GM19438 (cell line): ENCODE measurements at regions not wholly inside any gene's neighbourhood (a gene's known extent, or its start where the extent isn't known, plus 50 kb on each side); places are given as distances from the start of the nearest gene placed in this dataset.

ENCODE experiments used
- ATAC-seq: cut with Tn5 transposase; IDR thresholded peaks from one replicate; pipeline ENCODE4 v1.9.1; 2021; ENCODE audit warnings: low read depth; ENCODE audit not compliant: unreplicated experiment

GRCh38 chr10:123565691-123566660 lies 100.2 kb upstream of the GPR26 start:
- no peak for ATAC-seq

GRCh38 chr10:123567984-123568739 lies 98.0 kb upstream of the GPR26 start:
- no peak for ATAC-seq

DNA sequence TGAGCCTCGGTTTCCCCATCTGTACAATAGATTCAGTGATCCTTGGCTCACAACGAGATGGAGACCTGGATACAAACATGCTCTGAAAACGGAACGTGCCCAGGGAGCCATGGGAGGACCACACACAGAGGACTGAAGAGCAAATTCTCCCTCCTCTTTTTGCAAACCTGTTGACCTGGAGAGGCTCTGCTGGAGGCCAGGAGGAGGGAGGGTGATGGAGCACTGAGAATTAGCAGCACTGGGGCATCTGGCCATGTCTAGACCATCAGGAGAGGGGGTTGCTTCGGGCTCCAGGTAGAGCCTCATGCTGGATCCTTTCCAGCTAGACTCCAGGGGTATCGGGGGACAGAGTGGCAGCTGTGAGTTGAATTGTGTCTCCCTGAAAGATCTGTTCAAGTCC lies 97.4 kb upstream of the GPR26 start:
- ATAC-seq: no peak

GRCh38 chr10:123569436-123570035 lies 96.6 kb upstream of the GPR26 start:
- no peak for ATAC-seq

DNA sequence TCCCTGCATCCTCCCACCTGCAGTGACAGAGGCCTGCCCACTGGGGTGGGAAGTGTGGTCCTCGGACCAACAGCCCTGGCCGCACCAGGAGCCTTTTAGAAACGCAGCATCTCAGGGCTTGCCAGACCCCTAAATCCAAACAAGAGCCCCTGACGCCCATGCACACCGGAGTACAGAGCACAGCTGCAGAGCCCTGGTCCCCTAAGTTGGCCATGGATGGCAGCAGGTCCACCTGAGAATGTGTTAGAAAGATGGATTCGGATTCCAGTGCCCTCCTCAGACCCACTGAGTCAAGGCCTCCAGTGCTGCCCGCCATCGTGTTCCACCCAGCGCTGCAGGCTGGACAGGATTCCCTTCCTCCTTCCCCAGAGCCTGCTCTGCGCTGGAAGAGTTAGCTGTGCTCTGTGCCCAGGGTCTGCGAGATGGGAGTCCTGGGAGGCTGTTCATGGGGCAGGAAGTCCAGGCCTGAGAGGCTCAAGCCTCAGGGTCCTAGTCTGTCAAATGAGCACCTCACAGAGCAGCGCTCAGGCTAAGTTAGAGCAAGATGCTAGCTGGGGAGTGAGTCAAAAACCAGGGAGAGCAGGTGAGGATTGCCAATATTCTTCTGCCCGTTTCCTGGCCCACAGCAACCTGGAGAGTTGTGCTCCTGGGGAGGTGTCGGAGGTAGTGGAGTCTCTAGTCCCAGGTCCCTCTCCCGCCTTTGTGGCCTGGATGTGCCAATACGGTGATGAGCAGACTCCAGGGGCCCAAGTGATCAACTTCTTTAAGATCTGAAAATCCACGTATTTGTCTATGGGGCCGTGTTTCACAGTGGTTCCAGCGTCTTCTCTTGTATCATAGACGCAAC lies 95.9 kb upstream of the GPR26 start:
- no peak for ATAC-seq

DNA sequence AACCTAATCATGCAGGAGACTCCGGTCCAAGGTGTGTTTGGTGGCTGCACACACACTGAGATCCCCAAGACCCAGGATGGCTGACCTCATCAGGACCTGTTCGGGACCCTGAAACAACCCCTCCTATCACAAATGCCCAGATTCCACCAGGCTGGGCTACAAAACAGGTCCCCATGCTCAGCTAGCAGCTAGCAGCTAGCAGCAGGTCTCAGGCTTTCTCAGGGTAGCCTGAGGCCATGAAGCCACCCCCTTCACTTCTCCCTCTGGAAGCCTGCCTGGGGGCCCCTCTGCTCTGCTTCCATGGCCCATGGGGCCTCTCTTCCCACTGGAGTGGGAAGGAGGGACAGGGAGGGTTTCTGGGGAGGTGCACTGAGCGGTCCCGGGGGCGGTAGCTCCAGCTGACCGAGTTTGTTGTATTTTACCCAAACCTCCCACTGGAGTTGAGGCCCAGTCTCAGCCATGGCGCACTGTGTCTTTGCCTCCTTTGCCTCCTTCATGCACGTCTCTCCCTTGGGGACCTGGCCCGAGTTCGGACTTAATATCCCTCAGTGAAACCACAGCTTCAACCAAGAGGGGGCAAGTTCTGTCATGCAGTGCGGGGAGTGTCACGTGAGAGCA lies 95.1 kb upstream of the GPR26 start:
- ATAC-seq: no peak

DNA sequence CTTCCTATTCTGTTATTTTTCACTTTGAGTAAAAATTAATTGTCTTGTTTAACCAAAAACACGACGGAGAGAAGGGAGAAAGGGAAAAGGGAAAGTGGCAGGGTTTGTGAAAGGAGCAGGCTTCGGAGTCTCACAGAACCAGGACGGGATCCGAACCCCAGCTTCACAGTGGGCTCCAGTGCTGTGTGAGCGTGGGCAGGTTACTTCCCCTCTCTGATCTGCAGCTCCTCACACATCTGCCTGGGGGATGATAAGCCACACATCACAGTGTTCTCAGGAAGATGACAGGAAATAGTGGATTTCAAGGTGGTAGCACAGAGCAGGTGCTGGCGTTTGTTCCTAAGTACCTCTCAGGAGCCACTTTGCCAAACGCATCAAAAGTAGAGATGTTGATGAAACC lies 94.2 kb upstream of the GPR26 start:
- ATAC-seq: no peak

- no peak for ATAC-seq
Measured at GRCh38 chr10:123573236-123574108, 92.7 kb upstream of the GPR26 start.

DNA sequence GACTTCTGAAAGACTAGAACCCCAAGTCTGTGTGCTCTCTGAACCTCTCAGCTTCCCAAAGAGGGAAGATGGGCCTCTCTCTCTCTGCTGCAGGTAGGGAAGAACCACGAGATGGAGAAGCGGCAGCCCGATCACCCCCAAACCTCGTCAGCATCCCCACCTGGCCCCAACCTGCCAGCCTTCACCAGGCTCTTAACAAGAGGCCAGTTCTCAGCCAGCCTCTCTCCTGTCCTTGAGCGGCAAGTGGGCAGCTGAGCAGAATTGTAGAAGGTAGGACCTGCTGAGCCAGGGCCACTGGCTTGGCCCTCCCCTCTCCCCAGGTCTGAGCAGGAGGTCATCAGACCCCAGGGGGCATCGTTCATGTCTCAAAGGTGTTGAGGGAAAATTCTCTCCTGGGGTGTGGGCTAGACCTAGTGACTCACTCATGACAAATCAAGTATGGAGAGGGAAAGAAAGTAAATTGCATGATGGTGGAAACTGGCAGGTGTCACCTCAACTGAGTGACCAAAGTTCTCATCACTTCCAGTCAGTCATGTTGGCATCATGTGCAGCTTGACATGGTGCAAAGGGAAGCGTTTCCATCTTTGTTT lies 92.0 kb upstream of the GPR26 start:
- ATAC-seq: no peak

DNA sequence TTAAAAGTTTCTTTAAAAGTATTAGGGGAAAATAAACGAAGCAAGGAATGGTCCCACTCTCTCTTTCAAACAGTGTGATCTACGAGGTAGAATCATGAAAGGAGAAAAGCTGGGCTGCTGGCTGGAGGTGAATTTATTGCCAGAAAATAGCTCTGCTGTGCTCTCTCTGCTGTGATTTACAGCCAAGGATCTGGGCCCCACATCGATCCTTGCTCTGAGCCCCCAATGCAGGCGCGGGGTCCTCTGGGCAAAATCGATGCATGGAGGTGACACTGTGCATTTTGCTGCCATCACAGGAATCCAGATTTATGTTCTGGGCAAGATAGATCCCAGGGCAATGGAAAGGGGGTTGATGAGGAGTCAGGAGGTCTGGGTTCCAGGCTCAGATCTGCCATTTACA lies 91.0 kb upstream of the GPR26 start:
- ATAC-seq: no peak

GRCh38 chr10:123576706-123577105 lies 89.4 kb upstream of the GPR26 start:
- ATAC-seq: no peak

- no peak for ATAC-seq
Measured at GRCh38 chr10:123577921-123578461, 88.2 kb upstream of the GPR26 start.

DNA sequence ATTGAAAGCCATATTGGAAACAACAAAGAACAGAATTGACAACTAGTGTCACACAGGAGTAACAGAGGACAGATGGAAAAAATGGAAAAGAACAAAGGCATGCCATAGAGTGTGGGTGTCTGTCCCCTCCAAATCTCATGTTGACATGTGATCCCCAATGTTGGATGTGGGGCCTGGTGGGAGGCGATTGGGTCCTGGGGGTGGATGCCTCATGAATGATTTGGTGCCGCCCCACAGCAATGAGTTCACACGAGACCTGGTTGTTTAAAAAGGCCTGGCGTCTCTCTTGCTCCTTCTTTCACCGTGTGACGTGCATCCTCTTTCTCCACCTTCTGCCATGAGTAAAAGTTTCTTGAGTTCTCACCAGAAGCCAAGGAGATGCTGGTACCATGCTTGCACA lies 87.4 kb upstream of the GPR26 start:
- ATAC-seq: no peak

DNA sequence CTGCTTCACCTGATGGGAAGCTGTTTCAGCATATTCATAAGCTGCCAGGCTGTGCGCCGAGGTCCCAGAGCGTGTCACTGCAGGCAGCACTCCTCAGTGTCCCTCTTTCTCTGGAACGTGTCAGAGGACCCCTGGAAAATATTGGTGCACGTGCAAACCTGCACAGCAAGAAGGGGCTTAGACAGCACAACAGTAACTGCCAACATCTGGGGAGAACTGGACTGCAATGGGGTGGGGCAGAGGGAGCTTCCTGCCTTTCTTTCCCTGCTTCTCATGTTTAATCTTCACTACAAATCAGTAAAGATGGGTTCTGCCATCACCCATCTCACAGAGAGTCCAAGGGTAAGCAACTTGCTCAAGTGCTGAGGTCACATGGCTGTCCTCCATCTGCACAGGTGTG lies 86.5 kb upstream of the GPR26 start:
- ATAC-seq: no peak

GRCh38 chr10:123580426-123580825 lies 85.7 kb upstream of the GPR26 start:
- ATAC-seq: no peak

DNA sequence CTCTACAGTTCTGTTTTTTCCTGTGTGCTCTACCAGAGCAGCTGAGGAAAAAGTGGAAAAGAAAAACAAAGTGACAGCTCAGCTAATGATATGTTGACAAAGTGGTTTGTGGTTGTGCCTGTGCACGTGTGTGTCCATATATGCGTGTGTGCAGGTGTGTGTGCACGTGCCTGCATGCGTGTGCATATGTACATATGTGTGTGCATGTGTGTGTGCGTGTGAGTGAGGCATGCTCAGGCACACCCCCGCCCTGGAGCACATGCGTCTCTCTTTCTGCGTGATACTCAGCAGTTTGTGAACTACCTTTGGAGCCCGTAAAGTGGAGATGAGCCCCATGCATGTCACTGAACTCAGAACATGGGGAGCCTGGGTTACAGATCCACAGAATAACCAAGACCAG lies 84.5 kb upstream of the GPR26 start:
- no peak for ATAC-seq

DNA sequence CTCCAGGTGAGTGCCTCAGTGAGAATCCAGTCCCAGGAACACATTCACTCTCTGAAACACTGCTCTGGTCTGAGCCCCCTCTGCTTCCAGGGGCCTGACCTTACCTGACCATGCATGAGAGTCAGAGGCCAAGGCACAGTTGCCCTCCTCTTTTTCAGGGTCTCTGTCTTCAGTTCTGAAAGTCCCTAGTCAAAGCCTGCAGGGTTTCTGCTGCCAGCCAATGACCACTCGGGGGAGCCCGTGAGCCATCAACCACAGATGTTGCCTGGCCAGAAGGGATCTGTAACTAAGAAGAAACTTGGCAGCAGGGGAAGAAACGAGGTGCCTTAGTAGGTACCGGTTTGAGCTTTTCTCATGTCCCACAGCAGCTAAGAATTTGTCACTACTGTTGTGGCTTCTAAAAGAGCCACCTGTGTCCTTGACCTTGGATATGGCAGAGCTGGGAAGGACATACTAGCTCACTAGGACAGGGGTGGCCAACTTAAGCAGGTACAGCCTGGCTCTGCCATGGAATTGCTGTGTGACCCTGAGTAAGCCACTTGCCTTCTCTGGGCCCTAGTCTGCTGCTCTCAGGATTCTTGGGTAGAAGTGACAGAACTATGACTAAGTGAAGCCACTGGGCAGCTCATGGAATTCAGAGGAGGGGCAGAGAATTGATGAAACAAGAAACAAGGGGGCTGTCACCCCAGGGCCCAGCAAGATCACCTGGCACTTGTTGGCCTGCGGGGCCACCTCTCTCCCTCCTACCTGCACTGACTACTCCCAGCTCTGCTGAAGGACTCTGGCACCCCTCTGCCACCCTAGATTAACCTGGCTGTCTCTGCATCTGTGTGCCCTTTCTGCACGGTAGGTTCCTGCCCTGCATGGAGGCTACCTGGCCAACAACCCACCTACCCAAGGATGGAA lies 83.8 kb upstream of the GPR26 start:
- peak; percentile 56 for ATAC-seq
